ENCODE measurements at regions not wholly inside any gene's neighbourhood (a gene's known extent, or its start where the extent isn't known, plus 50 kb on each side); places are given as distances from the start of the nearest gene placed in this dataset.

GRCh38 chr11:122505304-122506006 is 150.1 kb upstream of the UBASH3B start:
- in situ Hi-C loops (cut with HindIII; ENCODE audit: low pct_ligation_motif_present, low sequenced_read_pairs) = no loop called here
- no peak overlapping the region for H3K4me3 ChIP-seq (ENCODE audit: low read depth, low read length)

DNA sequence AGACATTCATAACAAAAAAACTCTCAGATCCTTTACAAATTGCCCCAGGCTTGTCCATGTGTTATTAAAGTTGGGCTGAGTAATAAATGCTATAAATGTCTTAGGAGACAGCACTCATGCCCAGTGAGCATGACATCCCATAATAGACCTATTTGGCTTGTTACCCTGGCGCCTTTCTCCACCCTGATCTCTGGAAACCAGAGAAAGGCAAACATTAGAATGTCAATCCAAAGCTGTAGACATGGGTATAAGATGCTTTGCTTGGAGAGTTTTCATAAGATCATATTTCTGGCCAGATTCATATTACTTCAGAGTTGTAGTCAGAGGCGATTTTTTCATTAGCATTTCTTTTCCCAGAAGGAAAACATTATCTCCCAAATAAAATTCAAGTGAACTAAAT is 161.3 kb upstream of the UBASH3B start:
- in situ Hi-C loops (cut with HindIII; ENCODE audit: low pct_ligation_motif_present, low sequenced_read_pairs) = no loop called here
- Histone ChIP-seq H3K36me3 (replicated peaks) (no peaks in the 10 kb centered on the region), H3K4me3 (ENCODE audit: low read depth, low read length) (no peak overlapping the region), H3K27ac (no peak overlapping the region), H3K27me3 (replicated peaks) (peaks cover 3% of the 10 kb centered on the region)
- no peak for TF ChIP-seq CTCF (IDR thresholded peaks at IDR 0.05; ENCODE audit: low read depth, low read length, missing control alignments)
- DNase-seq = no peak

More at GRCh38 chr11:122505304-122506006, 150.1 kb upstream of the UBASH3B start:
- Histone ChIP-seq H3K36me3 (replicated peaks) (no peaks in the 10 kb centered on the region), H3K27ac (peak overlapping the region; percentile 58), H3K27me3 (replicated peaks) (no peaks in the 10 kb centered on the region)
- TF ChIP-seq CTCF (IDR thresholded peaks at IDR 0.05; ENCODE audit: low read depth, low read length, missing control alignments) = peak; percentile 93
- DNase-seq = peak; percentile 88

DNA sequence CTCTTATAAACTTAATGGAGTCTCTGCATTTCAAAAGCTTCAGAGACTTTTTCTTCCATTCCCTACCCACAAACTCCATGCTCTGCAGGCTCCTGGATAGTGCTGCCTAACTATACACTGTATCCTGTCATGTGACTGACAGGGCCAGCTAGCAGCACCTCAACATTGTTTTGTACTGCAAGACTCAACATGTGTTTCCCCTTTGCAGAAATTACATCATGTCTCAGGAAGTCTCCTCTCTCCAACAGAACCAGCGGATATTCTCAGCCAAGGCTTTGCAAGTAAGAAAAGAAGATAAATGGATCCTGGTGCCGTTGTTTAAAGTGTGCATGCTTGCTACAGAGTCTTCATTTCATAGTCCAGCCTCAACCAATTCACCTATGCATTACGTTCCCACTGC is 164.0 kb upstream of the UBASH3B start:
- no peak for TF ChIP-seq CTCF (IDR thresholded peaks at IDR 0.05; ENCODE audit: low read depth, low read length, missing control alignments)
- in situ Hi-C loops (cut with HindIII; ENCODE audit: low pct_ligation_motif_present, low sequenced_read_pairs) = no loop called here
- Histone ChIP-seq H3K27me3 (replicated peaks) (no peaks in the 10 kb centered on the region), H3K27ac (no peak overlapping the region), H3K36me3 (replicated peaks) (no peaks in the 10 kb centered on the region), H3K4me3 (ENCODE audit: low read depth, low read length) (no peak overlapping the region)
- DNase-seq = peak; percentile 6

DNA sequence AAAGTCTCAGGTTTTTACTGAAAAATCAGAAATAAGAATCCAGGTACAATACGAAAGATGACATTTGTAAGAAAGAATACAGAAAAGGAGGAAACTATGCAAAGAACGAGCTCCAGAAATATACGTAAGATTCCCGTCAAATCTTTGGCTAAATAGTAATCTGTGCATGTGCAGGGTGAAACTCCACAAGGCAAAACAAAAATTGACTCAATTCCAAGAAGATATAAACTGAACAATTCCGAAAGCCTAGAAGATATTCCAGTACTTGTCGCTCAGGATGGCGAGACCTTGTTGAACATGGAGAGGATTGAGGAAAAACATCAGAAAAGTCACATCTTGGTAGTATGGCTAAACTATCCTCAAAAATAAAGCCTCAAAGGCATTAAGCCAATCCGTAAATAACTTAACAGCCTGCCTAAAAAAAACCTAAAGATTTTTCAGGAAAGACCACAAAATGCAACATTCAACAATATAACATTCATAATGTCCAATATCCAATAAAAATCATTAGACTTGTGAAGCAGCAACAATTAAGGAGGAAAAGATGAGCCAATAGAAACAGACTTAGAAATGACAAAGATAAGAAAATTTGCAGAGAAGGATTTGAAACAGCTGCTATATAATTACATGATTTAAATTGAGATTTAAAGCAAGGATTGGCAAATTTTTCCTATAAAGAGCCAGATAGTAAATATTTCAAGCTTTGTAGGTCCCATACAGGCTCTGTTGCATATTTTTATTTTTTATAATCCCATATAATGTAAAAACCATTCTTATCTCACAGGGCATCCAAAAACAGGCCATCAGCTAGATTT is 166.4 kb upstream of the UBASH3B start:
- Histone ChIP-seq H3K27me3 (replicated peaks) (no peaks in the 10 kb centered on the region), H3K36me3 (replicated peaks) (no peaks in the 10 kb centered on the region), H3K27ac (no peak overlapping the region), H3K4me3 (ENCODE audit: low read depth, low read length) (no peak overlapping the region)
- DNase-seq = no peak
- in situ Hi-C loops (cut with HindIII; ENCODE audit: low pct_ligation_motif_present, low sequenced_read_pairs) = no loop called here
- no peak for TF ChIP-seq CTCF (IDR thresholded peaks at IDR 0.05; ENCODE audit: low read depth, low read length, missing control alignments)

GRCh38 chr11:122487669-122488068 is 167.9 kb upstream of the UBASH3B start:
- Histone ChIP-seq H3K4me3 (ENCODE audit: low read depth, low read length) (no peak overlapping the region), H3K36me3 (replicated peaks) (no peaks in the 10 kb centered on the region), H3K27me3 (replicated peaks) (no peaks in the 10 kb centered on the region), H3K27ac (no peak overlapping the region)
- in situ Hi-C loops (cut with HindIII; ENCODE audit: low pct_ligation_motif_present, low sequenced_read_pairs) = no loop called here
- TF ChIP-seq CTCF (IDR thresholded peaks at IDR 0.05; ENCODE audit: low read depth, low read length, missing control alignments) = no peak
- DNase-seq = no peak
